GM18499 (cell line): ENCODE measurements at regions not wholly inside any gene's neighbourhood (a gene's known extent, or its start where the extent isn't known, plus 50 kb on each side); places are given as distances from the start of the nearest gene placed in this dataset.

ENCODE experiments used
- ATAC-seq: cut with Tn5 transposase; IDR thresholded peaks from one replicate; pipeline ENCODE4 v1.9.1; 2021; ENCODE audit warnings: moderate number of reproducible peaks; ENCODE audit not compliant: insufficient read depth, unreplicated experiment

DNA sequence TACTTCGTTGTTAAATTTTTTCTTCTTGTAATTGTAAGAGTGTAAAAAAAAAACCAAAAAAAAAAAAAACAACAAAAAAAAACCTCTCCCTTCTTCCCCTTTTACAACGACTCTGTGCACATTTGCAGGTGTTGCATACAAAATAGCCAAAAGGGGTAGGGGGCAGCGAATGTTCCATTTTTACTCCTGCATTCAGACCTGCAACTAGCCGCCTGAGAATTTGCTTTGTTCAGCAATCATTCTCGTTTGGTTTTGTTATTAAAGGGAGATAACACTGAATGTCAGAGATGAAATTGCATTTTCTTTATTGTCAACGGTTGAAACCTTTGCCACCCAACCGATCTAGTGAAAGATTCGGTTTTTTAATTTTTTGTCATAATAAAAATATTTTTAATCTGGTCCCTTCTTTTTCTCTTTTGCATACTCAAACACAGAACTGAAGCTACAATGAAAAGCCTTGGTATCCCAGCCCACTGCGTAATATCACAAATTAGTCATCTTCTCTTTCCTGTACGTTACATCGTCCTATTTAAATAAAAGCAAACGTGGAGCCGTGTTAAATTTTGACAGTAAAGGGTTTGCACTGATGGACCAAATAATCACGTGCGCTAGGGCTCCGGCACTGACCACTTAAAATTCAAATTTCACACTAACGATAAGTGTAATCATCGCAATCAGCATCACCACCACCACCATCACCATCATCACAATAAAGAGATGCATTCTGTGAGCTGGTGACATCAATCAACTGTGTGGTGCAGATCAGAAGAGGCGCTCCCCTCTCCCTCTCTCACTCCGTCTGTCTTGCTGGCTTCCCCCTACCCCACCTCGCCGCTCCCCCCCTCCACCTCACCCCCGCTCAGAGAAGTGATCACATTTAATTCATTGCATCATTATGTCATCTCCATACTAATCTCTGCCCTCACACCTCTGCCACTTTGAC is 406.2 kb upstream of the PSMD7 start:
- ATAC-seq = no peak

DNA sequence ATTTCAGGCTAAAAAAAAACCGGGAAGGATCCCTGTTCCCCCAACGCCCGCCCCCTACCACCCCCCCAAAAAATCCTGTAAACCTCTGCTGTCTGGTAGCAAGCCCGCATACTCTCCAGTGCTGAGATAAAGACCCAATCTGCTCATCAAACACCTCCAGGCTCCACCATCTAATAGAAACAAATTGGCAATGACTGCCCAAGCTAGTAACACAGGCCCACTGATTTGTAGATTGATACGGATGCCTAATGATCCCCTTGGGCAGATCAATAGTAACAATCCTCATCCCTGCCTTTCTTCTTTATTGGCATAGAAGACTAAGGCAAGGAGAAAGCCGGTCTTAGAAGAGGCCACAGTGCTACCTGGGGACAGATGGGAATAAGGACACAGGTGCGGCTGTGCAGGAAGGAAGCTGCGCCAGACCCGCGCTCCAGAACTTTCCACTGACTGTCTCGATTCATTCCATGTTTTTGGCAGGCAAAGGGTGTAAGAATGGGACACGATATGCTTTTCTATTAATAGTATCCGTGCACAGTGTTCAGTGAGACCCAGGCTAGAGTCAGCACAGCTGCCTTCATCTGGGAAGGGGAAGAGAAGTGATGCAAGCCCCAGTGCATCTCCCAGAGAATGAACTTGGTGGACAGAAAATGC is 407.6 kb upstream of the PSMD7 start:
- no peak for ATAC-seq

DNA sequence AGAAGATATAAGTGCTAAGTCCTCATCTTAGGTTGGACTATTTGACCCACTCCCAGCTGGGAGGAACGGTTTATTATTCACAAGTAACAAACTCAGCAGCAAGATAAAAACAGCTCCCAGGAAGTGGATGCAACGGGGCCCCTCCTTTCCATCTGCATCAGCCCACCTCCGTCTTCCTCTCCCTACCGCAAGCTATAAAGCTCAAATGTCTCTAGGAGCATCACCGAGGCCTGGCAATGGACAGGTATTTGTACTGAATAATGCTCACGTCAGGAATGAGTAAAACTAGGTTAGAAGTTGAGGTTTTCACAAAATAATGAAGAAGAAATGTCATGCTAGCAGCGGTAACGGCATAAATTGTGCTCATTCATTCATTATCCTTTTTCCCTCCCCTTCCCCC is 408.7 kb upstream of the PSMD7 start:
- no peak for ATAC-seq

DNA sequence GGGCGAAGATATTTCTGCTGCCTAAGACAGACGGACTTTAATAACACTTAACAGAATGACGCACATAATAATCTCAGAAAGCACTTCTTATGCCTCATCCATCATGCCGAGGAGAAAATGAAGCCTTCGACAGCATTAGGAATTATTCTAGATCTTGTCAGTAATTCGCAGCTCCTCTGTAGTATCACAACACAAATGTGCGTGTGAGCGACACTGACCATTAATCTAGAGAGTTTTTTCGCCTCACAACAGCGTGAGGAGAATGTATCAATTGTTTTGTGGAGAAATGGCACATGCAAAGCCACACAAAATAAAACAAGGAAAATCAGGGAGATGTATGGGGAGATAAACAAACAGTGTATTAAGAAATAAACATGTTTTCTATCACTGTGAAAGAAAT is 410.2 kb upstream of the PSMD7 start:
- no peak for ATAC-seq

DNA sequence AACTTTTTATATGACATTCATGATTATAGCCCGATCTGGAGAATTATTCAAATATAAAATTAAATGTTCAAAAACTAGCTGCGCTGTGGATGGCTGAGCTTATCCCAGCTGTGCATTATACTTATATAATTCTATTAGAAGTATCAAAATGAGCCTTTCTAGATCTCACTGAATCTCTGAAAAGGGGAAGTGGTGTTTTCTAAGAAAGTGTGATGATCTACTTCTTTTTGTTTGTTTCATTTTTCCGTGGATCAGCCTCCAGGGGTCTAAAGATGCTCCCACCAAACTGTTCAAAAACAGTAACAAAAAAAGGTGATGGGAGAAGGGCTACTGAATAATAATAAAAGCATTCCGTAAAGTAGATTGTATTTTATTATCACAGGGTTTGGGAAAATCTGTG is 411.3 kb upstream of the PSMD7 start:
- no peak for ATAC-seq

DNA sequence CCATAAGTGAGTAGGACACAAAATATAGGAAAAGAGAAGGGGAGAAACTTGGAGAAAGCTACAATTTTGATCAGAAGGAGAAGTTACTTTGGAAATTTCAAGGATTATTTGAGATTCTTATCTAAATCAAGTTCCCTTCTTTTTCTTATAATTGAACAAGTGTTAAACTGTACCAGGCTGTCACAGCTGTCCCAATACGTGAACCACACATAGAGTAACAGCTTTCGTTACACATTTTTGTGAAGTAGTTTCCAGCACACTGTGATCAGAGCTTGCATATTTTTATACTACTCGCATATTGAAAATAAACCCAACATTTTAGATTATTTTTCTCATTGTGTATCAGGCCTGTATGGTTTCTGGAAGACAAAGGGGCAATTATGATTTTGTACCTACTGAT is 412.8 kb upstream of the PSMD7 start:
- ATAC-seq = no peak

DNA sequence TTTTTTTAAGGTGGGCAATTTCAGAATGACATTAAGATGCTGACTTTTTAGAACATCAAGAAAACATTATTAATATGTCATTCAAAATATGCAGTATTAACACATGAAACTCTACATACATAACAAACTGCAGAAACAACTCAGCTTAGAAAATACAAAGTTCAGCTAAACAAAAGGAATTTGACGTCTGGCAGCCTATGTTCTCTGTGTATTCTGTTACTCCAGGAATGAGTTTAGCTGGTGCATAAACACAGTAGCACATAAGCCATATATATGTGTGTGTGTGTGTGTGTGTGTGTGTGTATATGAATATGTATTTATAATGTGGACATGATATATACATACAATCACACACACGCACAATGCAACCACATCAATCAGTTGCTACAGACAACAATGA is 413.5 kb upstream of the PSMD7 start:
- ATAC-seq = no peak

DNA sequence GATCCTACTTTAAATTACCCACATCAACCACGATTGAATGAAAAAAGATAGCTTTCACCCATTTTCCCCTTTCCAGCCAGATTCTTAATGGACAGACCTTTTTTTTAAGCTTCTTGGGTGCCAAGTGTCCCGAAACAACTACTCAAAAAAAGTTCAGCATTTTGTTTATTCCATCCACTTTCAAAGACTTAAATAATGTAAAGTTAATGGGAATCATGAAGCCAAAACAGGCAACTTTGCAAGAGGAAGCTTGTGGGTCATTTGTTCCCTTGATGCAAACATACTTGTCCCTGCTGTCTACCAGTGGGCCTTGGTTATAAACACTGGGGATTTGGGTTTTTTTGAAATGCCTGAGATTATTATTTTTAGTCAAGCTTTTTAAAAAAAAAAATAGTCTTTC is 414.0 kb upstream of the PSMD7 start:
- no peak for ATAC-seq

DNA sequence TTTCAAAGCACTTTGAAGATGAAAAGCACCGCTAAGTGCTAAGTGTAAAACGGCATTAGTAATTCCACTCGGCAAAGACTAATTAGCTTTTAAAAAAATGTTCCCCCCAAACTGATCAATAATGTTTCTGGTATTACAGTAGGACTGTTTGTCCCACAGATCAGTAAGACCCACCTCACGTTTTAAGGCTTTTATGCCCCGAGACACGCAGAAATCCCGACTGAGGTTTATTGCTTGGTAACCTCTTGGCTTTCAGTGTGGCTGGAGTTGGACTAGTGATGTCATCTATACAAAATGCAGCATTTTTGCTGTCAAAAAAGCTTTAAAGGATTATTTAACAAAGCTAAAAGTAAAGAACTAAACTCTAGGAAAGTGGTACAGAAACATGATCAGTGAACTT is 414.6 kb upstream of the PSMD7 start:
- ATAC-seq = no peak

DNA sequence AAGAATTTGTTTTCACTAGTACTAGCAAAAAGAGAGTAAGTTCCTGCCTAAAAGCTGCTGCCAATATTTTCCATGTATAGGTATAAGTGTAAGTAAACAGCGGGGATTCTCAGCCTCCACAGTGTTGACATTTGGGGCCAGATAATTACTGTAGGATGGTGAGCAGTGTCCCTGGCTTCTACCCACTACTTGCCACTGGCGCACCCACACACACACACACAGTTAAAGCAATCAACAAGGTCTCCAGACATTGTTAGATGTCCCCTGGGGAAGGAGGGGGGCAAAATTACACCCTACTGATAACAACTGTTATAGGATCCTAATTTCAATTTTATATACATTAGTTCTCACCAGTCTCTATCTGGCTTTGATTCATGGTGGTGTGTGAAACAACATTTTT is 417.0 kb upstream of the PSMD7 start:
- no peak for ATAC-seq

DNA sequence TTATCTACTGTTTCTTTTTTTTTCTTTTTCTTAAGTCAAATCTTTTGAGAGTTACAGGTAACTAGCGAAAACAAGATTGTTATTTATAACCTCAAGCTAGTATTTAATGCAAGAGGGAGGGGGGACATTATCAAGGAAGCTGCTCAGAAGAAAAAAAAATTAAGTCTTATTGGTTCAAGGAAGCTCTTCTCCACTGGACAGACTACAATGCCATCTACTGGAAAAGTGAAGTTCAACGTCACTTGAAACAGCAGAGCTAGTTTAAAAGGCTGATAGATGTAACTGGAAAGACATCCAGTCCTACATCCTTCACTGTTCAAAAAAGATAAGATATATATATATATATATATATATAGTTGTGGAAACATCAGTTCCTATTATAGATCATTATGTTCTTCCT is 418.0 kb upstream of the PSMD7 start:
- ATAC-seq = no peak

DNA sequence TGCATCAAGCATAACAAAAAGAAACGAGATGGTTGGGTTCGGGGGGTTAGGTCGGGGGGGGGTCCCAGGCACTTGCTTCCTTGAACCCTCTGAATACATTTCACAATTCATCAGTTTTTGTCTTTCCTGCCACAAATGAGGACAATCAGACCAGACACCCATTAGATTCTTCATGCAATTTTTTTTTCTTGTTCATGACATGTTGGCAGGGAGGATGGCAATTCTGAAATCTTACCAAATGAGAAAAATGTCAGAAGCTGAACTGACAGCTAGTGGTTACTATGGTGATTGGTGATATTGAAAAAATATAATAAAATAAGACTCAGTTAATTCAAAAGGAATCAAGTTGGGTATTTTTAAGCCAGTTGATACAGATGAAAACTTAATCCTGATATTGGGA is 419.5 kb upstream of the PSMD7 start:
- no peak for ATAC-seq

DNA sequence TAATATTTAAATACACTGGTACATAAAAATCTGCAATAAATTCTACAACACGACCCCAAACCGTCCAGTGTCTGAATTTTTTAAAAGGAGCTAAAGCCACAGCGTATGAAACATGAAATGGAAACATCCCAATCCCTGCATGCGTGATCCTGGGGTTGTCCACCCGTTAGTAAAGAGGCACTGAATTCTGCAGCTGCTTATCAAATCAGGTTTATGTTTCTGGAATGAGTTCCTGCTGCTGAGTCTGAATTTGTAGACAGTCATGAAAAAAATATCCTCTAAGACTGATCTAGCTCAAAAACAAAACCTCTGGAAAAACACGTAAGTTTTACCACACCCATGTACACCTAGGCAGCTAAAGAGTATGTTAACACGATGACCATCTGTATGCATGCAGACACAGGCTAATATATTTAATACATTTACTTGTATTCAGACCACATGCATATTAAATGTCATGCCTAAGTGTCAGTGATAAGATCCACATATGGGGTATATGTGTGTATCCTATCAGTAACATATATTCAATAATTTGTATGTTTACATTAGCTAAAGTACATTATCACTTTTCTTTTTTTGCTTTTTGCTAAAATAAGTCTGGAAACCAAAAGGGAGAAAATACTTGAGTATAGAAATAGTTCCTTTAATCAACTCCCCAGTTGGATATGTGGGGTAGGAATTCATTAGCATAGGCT is 420.5 kb upstream of the PSMD7 start:
- no peak for ATAC-seq

DNA sequence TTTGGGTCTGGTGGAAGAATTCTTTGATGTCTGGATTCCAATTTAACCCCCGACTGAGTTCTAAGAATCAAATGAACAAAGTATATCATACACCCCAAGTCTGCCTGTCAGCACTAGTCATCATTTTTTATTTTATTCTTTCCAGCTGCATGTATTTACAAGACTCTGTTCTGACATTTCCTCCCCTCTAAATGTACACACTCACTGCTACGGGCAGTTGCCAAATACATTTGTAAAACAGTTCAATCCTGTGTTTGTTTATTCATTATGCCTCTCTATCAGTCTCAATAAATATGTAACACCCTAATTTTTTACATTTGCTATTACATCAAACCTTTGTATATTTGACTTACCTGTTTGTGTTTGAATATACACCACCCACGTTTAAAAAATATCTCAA is 422.3 kb upstream of the PSMD7 start:
- no peak for ATAC-seq

DNA sequence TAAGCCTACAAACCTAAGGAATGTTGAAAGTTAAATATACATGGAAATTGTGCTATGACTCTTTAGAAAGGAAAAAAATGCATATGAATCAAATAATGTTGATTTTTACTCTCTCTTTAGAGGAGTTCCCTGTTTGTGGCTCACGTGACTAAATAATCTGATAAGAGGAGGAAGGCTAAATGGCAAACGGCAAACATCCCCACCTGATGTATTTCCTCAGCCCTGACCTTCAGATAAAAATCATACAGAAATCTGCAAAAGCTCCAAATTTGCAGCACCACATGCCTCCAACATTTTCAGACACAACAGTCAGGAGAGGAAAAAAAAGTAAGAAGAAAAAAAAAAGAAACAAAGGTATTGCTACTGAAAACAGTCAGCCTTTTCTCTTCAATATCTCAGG is 423.0 kb upstream of the PSMD7 start:
- no peak for ATAC-seq

DNA sequence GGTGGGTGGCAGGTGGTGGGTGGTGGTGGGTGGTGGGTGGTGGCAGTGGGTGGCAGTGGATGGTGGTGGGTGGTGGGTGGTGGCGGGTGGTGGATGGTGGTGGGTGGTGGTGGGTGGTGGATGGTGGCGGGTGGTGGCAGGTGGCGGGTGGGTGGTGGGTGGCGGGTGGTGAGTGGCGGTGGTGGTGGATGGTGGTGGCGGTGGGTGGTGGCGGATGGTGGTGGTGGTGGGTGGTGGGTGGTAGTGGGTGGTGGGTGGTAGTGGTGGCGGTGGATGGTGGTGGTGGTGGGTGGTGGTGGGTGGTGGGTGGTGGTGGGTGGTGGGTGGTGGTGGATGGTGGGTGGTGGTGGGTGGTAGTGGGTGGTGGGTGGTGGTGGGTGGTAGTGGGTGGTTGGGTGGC is 423.8 kb upstream of the PSMD7 start:
- ATAC-seq = no peak

DNA sequence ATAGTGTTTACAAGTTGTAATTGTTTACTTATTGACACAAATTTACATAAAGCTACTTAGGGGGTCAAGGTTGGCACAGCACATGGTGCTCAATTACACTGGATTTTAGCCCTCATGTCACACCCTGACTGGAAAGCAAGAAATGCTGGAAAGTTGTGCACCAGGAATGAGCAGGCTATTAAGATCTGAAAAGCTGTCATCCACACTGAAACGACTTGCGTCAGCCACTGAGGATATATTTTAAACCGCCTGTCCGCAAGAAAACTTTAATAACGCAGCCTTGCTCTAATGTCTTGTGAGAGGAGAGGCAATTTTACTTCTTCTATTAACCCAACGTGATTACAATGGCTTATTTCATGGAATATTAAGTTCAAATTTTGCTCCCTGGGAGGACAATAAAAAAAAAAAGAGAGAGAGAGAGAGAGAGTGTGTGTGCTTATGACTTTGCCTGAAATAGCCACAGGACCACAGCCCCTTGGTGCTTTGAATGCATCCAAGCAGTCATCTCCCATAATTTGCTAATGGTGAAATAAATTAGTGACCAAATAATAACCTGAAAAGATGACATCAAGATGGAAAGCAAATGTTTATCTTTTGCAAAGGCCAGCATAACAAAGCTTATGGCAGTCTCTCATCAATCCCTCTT is 425.4 kb upstream of the PSMD7 start:
- ATAC-seq = no peak

DNA sequence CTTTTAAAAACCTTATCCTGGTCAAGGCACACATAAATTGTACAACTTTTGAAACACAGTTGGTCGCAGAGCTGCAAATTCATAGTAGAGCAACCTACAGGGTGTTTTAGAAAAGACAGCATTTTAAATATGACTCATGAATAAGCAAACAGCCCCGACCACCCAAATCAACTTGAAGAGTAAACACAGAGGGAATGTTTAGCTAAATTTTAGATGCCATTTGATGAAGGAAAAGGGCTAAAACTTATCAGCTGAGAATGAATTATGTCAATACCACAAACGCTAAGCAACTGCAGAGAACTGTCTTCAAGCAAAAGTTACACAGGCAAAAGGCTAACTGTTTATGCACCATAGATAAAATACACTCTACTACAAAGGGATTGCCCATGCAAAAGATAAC is 427.5 kb upstream of the PSMD7 start:
- ATAC-seq = no peak

DNA sequence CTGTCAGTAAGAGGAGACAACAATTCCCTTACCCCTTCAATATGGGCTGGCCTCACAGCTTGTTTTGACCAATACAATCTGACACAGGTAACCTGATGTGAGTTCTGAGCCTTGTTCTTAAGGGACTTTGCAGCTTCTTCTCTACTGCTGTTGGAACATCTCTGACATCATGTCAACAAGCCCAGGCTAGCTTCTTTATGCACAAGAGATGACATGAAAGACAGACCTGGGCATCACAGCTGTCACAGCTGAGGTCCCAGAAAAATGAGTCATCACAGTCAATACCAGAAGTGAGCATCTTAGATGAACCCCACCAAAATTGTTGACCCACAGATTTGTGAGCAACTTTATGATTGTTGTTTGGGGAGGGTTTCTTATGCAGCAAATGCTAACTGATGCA is 431.7 kb upstream of the PSMD7 start:
- no peak for ATAC-seq

DNA sequence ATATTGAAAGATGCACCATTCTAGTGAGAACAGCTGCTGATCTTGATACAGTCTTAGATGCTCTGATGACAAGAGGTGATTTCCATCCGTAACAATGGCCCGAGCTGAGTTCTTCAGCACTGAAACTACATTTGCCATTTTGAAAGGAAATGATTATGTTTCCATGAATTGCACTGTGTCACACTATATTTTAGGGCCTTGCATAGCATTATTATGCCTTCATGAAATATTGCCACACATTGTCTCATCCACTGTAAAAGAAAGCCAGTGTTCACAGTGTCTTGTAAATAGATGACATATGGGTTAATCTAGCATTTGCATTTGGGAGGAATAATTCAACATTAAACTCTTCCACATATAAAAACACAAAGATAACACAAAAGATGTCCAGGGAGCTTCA is 438.3 kb upstream of the PSMD7 start:
- ATAC-seq = no peak

DNA sequence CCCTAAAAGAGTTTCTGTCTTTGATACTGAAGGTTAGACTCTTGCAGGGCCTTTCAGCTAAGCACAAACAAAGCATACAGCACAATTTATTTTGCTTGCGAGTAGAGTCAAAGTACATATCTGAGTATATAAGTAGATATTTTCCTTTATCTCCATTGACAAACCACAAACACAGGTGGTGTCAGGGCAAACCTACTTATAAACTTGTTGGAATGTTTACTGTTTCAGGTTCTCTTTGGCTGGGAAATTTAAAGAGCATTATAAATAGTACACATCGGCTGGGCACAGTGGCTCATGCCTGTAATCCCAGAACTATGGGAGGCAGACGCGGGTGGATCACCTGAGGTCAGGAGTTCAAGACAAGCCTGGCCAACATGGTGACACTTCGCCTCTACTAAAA is 442.6 kb upstream of the PSMD7 start:
- no peak for ATAC-seq
